ENCODE measurements at regions not wholly inside any gene's neighbourhood (a gene's known extent, or its start where the extent isn't known, plus 50 kb on each side); places are given as distances from the start of the nearest gene placed in this dataset.

DNA sequence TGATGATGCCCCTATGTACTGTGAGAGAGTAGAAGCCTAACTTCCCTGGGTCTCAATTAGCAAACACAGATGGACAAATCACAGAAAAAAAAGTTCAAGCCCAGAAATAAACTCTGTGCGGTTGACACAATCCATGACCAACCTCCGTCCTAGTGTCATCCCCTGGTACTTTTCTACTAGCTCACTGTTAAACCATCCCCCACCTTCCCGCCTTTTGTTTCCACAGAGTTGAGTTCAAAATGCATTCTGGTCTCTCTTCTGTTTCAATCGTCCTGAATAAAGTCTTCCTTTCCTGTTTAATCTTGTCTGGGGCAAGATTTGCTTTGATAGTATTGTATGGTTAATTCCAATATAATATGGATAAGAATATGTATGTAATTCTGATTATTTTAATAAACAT, 199.9 kb downstream of the SLC6A15 start:
- H3K4me3 ChIP-seq, result no peak overlapping the region
- intact Hi-C loops (cut with DNase I), result no loop called here
- no peaks in the 10 kb centered on the region for H3K27me3 ChIP-seq
- ATAC-seq (no peak), DNase-seq (no peak)
- TF ChIP-seq POLR2A (IDR thresholded peaks at IDR 0.05) (no peak), CTCF (IDR thresholded peaks at IDR 0.05) (no peak)
- WGBS (ENCODE audit: insufficient coverage, low coverage, low lambda C conversion rate, missing lambda C conversion rate), result 39% methylated on average over 4 of the region's 4 CpGs
- H3K4me1 ChIP-seq, result no peaks in the 10 kb centered on the region
- no peak overlapping the region for H3K27ac ChIP-seq
- H3K36me3 ChIP-seq, result no peaks in the 10 kb centered on the region
- H3K9me3 ChIP-seq, result no peaks in the 10 kb centered on the region

DNA sequence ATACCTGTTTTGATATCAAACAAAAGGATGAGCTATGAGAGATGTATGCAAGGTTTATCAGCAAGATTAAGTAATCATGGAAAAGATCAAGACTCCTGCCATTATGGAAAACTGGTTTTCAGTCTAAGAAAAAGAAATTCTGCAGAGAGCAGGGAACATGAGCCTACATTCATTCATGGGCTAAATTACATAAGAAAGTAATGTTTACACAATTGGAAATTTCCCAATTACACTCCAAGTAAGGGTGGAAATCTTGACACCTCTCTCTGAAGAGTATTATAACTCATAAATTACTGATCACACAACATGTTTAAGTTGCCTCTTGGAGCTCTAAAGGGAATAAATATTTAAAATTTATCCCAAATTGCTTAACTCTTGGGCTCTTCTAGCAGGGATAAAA, 206.2 kb downstream of the SLC6A15 start:
- TF ChIP-seq POLR2A (IDR thresholded peaks at IDR 0.05) (no peak), CTCF (IDR thresholded peaks at IDR 0.05) (no peak)
- no peaks in the 10 kb centered on the region for H3K4me1 ChIP-seq
- intact Hi-C loops (cut with DNase I), result no loop called here
- DNase-seq, result no peak
- no peak overlapping the region for H3K4me3 ChIP-seq
- H3K9me3 ChIP-seq, result no peaks in the 10 kb centered on the region
- no peaks in the 10 kb centered on the region for H3K36me3 ChIP-seq
- no peak for ATAC-seq
- no peak overlapping the region for H3K27ac ChIP-seq
- H3K27me3 ChIP-seq, result no peaks in the 10 kb centered on the region

DNA sequence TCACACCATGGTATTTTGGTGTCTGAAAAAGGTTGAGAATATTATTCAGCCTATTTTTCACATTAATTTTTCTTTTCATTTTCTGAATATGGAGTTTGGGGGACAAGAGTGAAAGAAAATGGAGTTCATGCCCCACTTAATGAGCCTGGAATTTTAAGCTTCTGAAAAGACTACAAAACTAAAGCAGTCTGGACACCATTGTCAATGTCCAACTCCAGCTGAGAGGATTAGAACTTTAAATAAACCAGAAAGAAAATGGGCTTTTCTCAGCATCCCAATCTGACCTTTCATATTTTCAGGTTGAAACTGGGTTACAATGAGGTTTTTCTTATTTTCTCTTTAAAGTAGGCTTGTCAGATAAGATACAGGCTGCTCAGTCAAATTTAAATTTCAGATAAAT, 207.7 kb downstream of the SLC6A15 start:
- no peaks in the 10 kb centered on the region for H3K27me3 ChIP-seq
- ATAC-seq (no peak), DNase-seq (no peak)
- intact Hi-C loops (cut with DNase I), result no loop called here
- no peak overlapping the region for H3K27ac ChIP-seq
- no peaks in the 10 kb centered on the region for H3K36me3 ChIP-seq
- H3K4me1 ChIP-seq, result no peaks in the 10 kb centered on the region
- TF ChIP-seq CTCF (IDR thresholded peaks at IDR 0.05) (no peak), POLR2A (IDR thresholded peaks at IDR 0.05) (no peak)
- H3K9me3 ChIP-seq, result no peaks in the 10 kb centered on the region
- no peak overlapping the region for H3K4me3 ChIP-seq

DNA sequence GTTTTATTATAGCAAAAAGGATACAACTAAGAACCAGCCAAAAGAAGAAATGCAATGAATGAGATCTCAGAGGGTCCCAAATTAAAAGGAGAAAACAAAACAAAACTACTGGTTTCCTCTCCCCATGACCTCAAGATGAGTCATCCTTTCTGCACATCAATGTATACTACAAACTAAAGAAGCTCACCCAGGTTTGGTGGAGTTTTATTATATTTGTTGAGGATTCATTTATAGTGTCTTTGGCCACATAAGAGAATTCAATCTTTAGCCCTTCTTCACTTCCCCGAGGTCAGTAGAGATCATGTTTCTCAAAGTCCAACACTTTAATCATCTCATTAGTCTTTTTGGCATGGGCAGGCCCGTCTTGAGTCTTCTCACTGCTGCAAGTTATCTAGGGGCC, 210.6 kb downstream of the SLC6A15 start:
- Histone ChIP-seq H3K9me3 (no peaks in the 10 kb centered on the region), H3K36me3 (no peaks in the 10 kb centered on the region), H3K4me1 (no peaks in the 10 kb centered on the region), H3K27ac (no peak overlapping the region), H3K27me3 (no peaks in the 10 kb centered on the region), H3K4me3 (no peak overlapping the region)
- TF ChIP-seq CTCF (IDR thresholded peaks at IDR 0.05) (no peak), POLR2A (IDR thresholded peaks at IDR 0.05) (no peak)
- intact Hi-C loops (cut with DNase I), result no loop called here
- WGBS (ENCODE audit: insufficient coverage, low coverage, low lambda C conversion rate, missing lambda C conversion rate), result 11% methylated on average over 2 of the region's 2 CpGs
- ATAC-seq (no peak), DNase-seq (no peak)

DNA sequence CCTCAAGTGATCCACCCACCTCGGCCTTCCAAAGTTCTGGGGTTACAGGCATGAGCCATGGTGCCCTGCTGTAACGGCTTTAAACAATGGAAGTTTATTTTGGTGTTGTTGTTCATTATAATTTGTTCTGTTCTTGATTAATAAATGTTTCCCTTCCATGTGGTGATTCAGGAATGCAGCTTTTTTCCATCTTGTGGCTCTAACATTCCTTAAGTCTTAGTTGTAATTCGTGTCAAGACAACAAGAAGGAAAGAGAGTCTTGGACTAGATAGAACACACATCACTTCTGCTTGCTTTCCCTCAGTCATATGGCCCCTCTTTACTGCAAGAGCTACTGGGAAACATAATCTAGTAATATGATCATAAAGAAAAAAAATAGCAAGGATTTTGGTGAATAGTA, 211.6 kb downstream of the SLC6A15 start:
- Histone ChIP-seq H3K4me3 (no peak overlapping the region), H3K36me3 (no peaks in the 10 kb centered on the region), H3K9me3 (no peaks in the 10 kb centered on the region), H3K27me3 (no peaks in the 10 kb centered on the region), H3K27ac (no peak overlapping the region), H3K4me1 (no peaks in the 10 kb centered on the region)
- no peak for TF ChIP-seq POLR2A (IDR thresholded peaks at IDR 0.05)
- no peak for TF ChIP-seq CTCF (IDR thresholded peaks at IDR 0.05)
- intact Hi-C loops (cut with DNase I), result no loop called here
- WGBS (ENCODE audit: insufficient coverage, low coverage, low lambda C conversion rate, missing lambda C conversion rate), result 39% methylated on average over 3 of the region's 3 CpGs
- DNase-seq (no peak), ATAC-seq (no peak)

Data from right lobe of liver (tissue), 6 donors.